Neural crest cell (in vitro differentiated cells): ENCODE measurements at regions not wholly inside any gene's neighbourhood (a gene's known extent, or its start where the extent isn't known, plus 50 kb on each side); places are given as distances from the start of the nearest gene placed in this dataset.

Experiments
- DNase-seq: peaks from one replicate; pipeline ENCODE4 v3.0.0; 2021; ENCODE audit warnings: low read depth, mixed read lengths, low spot score
- H3K27ac Mint-ChIP-seq: one replicate; pipeline ENCODE4 v1.8.0; 2021; ENCODE audit warnings: mild to moderate bottlenecking, mixed read lengths; ENCODE audit not compliant: unreplicated experiment
- H3K27me3 Mint-ChIP-seq: 2 replicates; pipeline ENCODE4 v1.8.0; 2021; ENCODE audit warnings: low read depth, mild to moderate bottlenecking, mixed read lengths
- H3K36me3 Mint-ChIP-seq: 2 replicates; pipeline ENCODE4 v1.8.0; 2021; ENCODE audit warnings: low read depth, mild to moderate bottlenecking, mixed read lengths
- H3K4me1 Mint-ChIP-seq: 2 replicates; pipeline ENCODE4 v1.8.0; 2021; ENCODE audit warnings: mixed read lengths
- H3K4me3 Mint-ChIP-seq: one replicate; pipeline ENCODE4 v1.8.0; 2021; ENCODE audit warnings: mild to moderate bottlenecking, mixed read lengths
- H3K9me3 Mint-ChIP-seq: 2 replicates; pipeline ENCODE4 v1.8.0; 2021; ENCODE audit warnings: mixed read lengths
- CTCF ChIP-seq: fragments of 200-600 bp; sonication (generic); conservative IDR thresholded peaks from 2 replicates; pipeline ENCODE4 v1.5.0; 2021; ENCODE audit warnings: antibody characterized with exemption, mild to moderate bottlenecking

DNA sequence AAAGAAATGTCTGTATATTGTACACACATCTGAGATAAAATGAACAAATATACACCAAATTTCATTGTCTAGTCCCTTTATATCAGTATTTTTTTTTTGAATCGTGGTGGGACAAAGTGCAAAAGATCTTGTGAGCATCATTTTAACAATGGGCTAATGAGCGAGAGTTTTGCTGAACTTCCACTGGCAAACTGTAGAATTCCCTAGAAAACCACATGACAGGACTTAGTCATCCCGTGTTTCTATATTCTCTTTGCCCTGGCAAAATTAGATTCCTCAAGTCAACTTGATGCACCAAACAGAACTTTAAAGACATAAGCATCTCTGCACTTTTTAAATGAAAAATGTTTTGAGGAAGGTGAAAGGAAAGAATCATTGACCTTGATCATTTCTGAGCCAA, 488.2 kb upstream of the PTBP2 start:
- no peak for DNase-seq
- Mint-ChIP-seq H3K36me3 (no peaks in the 10 kb centered on the region), H3K27me3 (no peaks in the 10 kb centered on the region), H3K27ac (no peak overlapping the region), H3K4me1 (peaks cover 17% of the 10 kb centered on the region), H3K4me3 (no peak overlapping the region), H3K9me3 (no peaks in the 10 kb centered on the region)
- TF ChIP-seq CTCF, result no peak

DNA sequence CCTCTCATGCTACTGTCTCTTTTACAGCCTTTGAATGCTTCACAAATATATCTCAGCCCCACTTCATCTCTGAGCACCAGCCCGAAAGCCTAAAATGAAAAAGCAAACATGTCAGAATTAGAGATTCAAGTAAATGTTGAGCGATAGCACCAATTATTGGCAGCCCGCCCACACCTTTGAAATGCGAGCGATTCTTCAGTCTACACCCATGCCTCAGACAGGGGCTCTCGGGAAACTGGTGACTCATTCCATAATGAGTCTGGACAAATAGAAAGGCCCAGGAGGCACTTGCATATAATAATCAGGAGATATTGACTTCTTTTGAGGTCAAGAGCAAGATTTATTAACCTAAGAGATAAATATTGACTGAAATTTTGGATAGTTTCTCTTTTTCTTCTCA, 487.3 kb upstream of the PTBP2 start:
- no peak for DNase-seq
- no peak overlapping the region for H3K27ac Mint-ChIP-seq
- no peak for TF ChIP-seq CTCF

GRCh38 chr1:96236156-96236739, 485.3 kb upstream of the PTBP2 start:
- TF ChIP-seq CTCF, result peak; percentile 77
- Mint-ChIP-seq H3K36me3 (no peaks in the 10 kb centered on the region), H3K4me3 (no peak overlapping the region), H3K27ac (no peak overlapping the region), H3K4me1 (peaks cover 17% of the 10 kb centered on the region), H3K27me3 (no peaks in the 10 kb centered on the region), H3K9me3 (no peaks in the 10 kb centered on the region)
- DNase-seq, result peak; percentile 43

More for the DNA sequence above, 487.3 kb upstream of the PTBP2 start:
- no peak overlapping the region for H3K4me3 Mint-ChIP-seq
- H3K9me3 Mint-ChIP-seq, result no peaks in the 10 kb centered on the region
- no peaks in the 10 kb centered on the region for H3K36me3 Mint-ChIP-seq
- H3K27me3 Mint-ChIP-seq, result no peaks in the 10 kb centered on the region
- peaks cover 17% of the 10 kb centered on the region for H3K4me1 Mint-ChIP-seq

- H3K27me3 Mint-ChIP-seq, result no peaks in the 10 kb centered on the region
- H3K4me1 Mint-ChIP-seq, result peaks cover 17% of the 10 kb centered on the region
- no peak for DNase-seq
- H3K9me3 Mint-ChIP-seq, result no peaks in the 10 kb centered on the region
- no peak overlapping the region for H3K4me3 Mint-ChIP-seq
- H3K27ac Mint-ChIP-seq, result no peak overlapping the region
- no peak for TF ChIP-seq CTCF
- H3K36me3 Mint-ChIP-seq, result no peaks in the 10 kb centered on the region
Measured at GRCh38 chr1:96238426-96238825, 483.2 kb upstream of the PTBP2 start.

DNA sequence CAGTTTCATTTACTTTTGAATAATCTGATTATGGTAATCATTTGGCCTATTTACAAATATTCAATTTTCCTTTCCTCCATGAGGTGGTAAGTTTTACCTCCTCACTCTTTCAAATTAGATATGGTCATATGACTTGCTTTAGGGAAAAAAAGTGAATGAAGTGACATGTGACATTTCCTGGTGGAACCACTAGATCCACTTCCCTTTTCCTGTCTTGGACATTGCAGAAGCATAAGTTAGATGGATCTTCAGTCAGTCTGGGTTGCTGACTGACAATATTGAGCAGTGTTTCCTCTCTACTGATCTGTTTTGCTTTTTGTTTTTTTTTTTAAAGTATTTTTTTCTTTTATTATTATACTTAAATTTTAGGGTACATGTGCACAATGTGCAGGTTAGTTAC, 481.1 kb upstream of the PTBP2 start:
- Mint-ChIP-seq H3K4me1 (peaks cover 6% of the 10 kb centered on the region), H3K27ac (no peak overlapping the region), H3K9me3 (no peaks in the 10 kb centered on the region), H3K36me3 (no peaks in the 10 kb centered on the region), H3K4me3 (no peak overlapping the region), H3K27me3 (no peaks in the 10 kb centered on the region)
- TF ChIP-seq CTCF, result no peak
- DNase-seq, result no peak
